HAP-1 (cell line): ENCODE measurements at regions not wholly inside any gene's neighbourhood (a gene's known extent, or its start where the extent isn't known, plus 50 kb on each side); places are given as distances from the start of the nearest gene placed in this dataset.

ENCODE experiments used
- DNase-seq, 2 experiments: peaks; one replicate each; pipeline ENCODE4 v3.0.0-alpha.2; 2016 to 2020; ENCODE audit warnings: low spot score in 2 of 2
- H3K27me3 ChIP-seq: fragments of 250-450 bp; sonication (Bioruptor Pico); 2 replicates; pipeline ENCODE4 v1.5.1; 2020; ENCODE audit warnings: low read depth, mild to moderate bottlenecking, moderate library complexity
- H3K36me3 ChIP-seq: fragments of 250-450 bp; sonication (Bioruptor Pico); replicated peaks from 2 replicates; pipeline ENCODE4 v1.5.1; 2020; ENCODE audit warnings: mild to moderate bottlenecking
- H3K4me1 ChIP-seq: fragments of 250-450 bp; sonication (Bioruptor Pico); 2 replicates; pipeline ENCODE4 v1.5.1; 2020; ENCODE audit warnings: mild to moderate bottlenecking
- H3K4me3 ChIP-seq: fragments of 250-450 bp; sonication (Bioruptor Pico); 2 replicates; pipeline ENCODE4 v1.5.1; 2020; ENCODE audit warnings: mild to moderate bottlenecking, moderate library complexity
- H3K9me3 ChIP-seq: fragments of 250-450 bp; sonication (Bioruptor Pico); 2 replicates; pipeline ENCODE4 v1.5.1; 2020; ENCODE audit warnings: mild to moderate bottlenecking, moderate library complexity
- in situ Hi-C: fragments of 300-500 bp; cut with MboI; formaldehyde crosslinking; loops from 3 replicates; pipeline ENCODE4 v1.14.3; 2020; ENCODE audit warnings: low sequenced_read_pairs, inconsistent platforms, mixed read lengths

DNA sequence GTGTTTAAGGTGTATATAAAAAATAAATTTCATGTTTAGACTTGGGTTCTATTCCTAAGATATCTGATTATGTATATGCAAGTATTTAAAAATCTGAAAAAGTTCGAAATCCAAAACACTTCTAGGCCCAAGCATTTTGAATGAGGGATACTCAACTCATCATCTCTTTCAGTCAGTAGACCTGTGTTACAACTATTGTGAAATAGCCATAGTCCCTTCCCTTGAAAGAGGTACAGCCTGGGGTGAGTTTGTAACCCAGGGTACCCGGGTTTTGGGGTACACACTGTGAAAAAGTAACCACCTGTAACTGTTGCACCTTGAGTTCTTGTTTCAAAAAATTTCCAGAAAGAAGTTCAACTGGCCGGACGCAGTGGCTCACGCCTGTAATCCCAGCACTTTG lies 76.6 kb upstream of the DOK5 start:
- no peaks in the 10 kb centered on the region for H3K27me3 ChIP-seq
- in situ Hi-C loops: no loop called here
- no peak for DNase-seq
- no peaks in the 10 kb centered on the region for H3K4me1 ChIP-seq
- no peak overlapping the region for H3K4me3 ChIP-seq
- no peaks in the 10 kb centered on the region for H3K9me3 ChIP-seq
- H3K36me3 ChIP-seq: no peaks in the 10 kb centered on the region

GRCh38 chr20:54405540-54405939 lies 69.9 kb upstream of the DOK5 start:
- H3K4me3 ChIP-seq: no peak overlapping the region
- DNase-seq: no peak
- no peaks in the 10 kb centered on the region for H3K9me3 ChIP-seq
- peaks cover 13% of the 10 kb centered on the region; the same call in 1 of the 2 replicates for H3K27me3 ChIP-seq
- in situ Hi-C loops: no loop called here
- no peaks in the 10 kb centered on the region for H3K4me1 ChIP-seq
- no peaks in the 10 kb centered on the region for H3K36me3 ChIP-seq

- in situ Hi-C loops: no loop called here
- no peak for DNase-seq
- no peaks in the 10 kb centered on the region for H3K4me1 ChIP-seq
- H3K9me3 ChIP-seq: no peaks in the 10 kb centered on the region
- peaks cover 13% of the 10 kb centered on the region; the same call in 1 of the 2 replicates for H3K27me3 ChIP-seq
- no peak overlapping the region for H3K4me3 ChIP-seq
- no peaks in the 10 kb centered on the region for H3K36me3 ChIP-seq
Measured at GRCh38 chr20:54407459-54407858, 67.9 kb upstream of the DOK5 start.

DNA sequence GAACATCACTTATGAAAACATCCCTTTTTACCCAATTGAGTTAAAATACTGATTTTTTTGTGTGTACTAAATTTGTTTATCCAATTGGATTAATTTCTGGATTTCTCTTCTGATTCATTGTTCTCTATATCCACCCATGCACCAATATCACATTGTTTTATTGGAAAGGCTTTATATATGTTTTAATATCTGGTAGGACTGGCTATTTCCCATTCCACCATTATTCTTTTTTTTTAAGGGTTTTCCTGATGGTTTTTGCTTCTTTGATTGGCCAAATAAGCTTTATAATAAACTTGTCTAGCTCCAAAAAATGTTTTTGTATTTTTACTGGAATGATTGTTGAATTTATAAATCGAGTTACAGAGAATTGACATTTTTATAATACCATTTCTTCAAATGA lies 59.4 kb upstream of the DOK5 start:
- Histone ChIP-seq H3K36me3 (no peaks in the 10 kb centered on the region), H3K27me3 (no peaks in the 10 kb centered on the region), H3K4me3 (no peak overlapping the region), H3K4me1 (no peaks in the 10 kb centered on the region), H3K9me3 (no peaks in the 10 kb centered on the region)
- DNase-seq: no peak
- in situ Hi-C loops: no loop called here

GRCh38 chr20:54416770-54417169 lies 58.6 kb upstream of the DOK5 start:
- in situ Hi-C loops: no loop called here
- H3K27me3 ChIP-seq: no peaks in the 10 kb centered on the region

DNA sequence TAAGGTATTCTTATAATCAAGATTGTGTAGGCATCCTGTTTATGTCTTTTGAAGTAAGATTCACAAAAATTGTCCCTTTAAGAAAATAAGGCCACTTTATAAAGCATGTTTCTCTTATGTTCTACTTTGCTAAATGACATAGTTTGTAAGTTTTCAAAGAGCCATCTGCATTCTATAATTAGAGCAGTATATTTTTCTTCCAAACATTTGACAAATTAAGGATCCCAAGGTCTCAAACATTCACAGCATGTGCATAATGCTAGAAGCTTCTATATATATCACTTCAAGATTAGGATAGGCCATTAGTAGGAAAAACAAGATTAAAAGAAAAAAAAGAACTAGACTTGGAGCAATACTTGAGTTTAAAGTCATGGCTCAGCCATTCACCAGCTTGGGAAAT lies 55.9 kb upstream of the DOK5 start:
- H3K4me3 ChIP-seq: no peak overlapping the region
- H3K9me3 ChIP-seq: no peaks in the 10 kb centered on the region
- no peak for DNase-seq
- H3K36me3 ChIP-seq: no peaks in the 10 kb centered on the region
- no peaks in the 10 kb centered on the region for H3K27me3 ChIP-seq
- in situ Hi-C loops: no loop called here
- H3K4me1 ChIP-seq: no peaks in the 10 kb centered on the region

More at GRCh38 chr20:54416770-54417169, 58.6 kb upstream of the DOK5 start:
- Histone ChIP-seq H3K36me3 (no peaks in the 10 kb centered on the region), H3K4me3 (no peak overlapping the region), H3K9me3 (no peaks in the 10 kb centered on the region), H3K4me1 (no peaks in the 10 kb centered on the region)
- DNase-seq: no peak
